Ectodermal cell (in vitro differentiated cells): ENCODE measurements at regions not wholly inside any gene's neighbourhood (a gene's known extent, or its start where the extent isn't known, plus 50 kb on each side); places are given as distances from the start of the nearest gene placed in this dataset.

Experiments used
- H3K27ac ChIP-seq: 2 replicates; pipeline ENCODE4 v1.7.0; 2013; ENCODE audit warnings: mild to moderate bottlenecking, low read depth, low read length; ENCODE audit not compliant: insufficient read depth, poor library complexity, severe bottlenecking
- H3K27me3 ChIP-seq: 2 replicates; pipeline ENCODE4 v1.7.0; 2013; ENCODE audit warnings: mild to moderate bottlenecking, low read length; ENCODE audit not compliant: insufficient read depth, control insufficient read depth, poor library complexity, severe bottlenecking
- H3K36me3 ChIP-seq: one replicate; pipeline ENCODE4 v1.7.0; 2013; ENCODE audit warnings: low read length; ENCODE audit not compliant: control insufficient read depth, insufficient read depth
- H3K4me1 ChIP-seq: one replicate; pipeline ENCODE4 v1.7.0; 2013; ENCODE audit warnings: low read length; ENCODE audit not compliant: control insufficient read depth, insufficient read depth
- H3K4me3 ChIP-seq: 2 replicates; pipeline ENCODE4 v1.7.0; 2013; ENCODE audit warnings: low read depth, low read length, control low read depth; ENCODE audit not compliant: insufficient read depth
- H3K9me3 ChIP-seq: 2 replicates; pipeline ENCODE4 v1.7.0; 2013; ENCODE audit warnings: mild to moderate bottlenecking, low read length, moderate library complexity; ENCODE audit not compliant: control insufficient read depth
- whole genome bisulfite sequencing, 2 experiments: methylation state at CpG; one replicate each; pipeline ENCODE4 v1.1.7; 2013; ENCODE audit warnings: missing lambda C conversion rate in 2 of 2; 5-methylcytosine and 5-hydroxymethylcytosine counted together

GRCh38 chr3:111373239-111373638 is 168.8 kb upstream of the CD96 start:
- Histone ChIP-seq H3K36me3 (no peaks in the 10 kb centered on the region), H3K4me3 (no peak overlapping the region), H3K27me3 (no peaks in the 10 kb centered on the region), H3K4me1 (no peaks in the 10 kb centered on the region), H3K9me3 (no peaks in the 10 kb centered on the region), H3K27ac (no peak overlapping the region)
- WGBS, 2 experiments: 96 to 99% methylated on average over 3 of the region's 3 CpGs

- Histone ChIP-seq H3K4me3 (no peak overlapping the region), H3K27me3 (no peaks in the 10 kb centered on the region), H3K36me3 (no peaks in the 10 kb centered on the region), H3K27ac (no peak overlapping the region), H3K4me1 (no peaks in the 10 kb centered on the region), H3K9me3 (no peaks in the 10 kb centered on the region)
These were observed 168.1 kb upstream of the CD96 start for GRCh38 chr3:111373861-111374260.

- Histone ChIP-seq H3K9me3 (no peaks in the 10 kb centered on the region), H3K36me3 (no peaks in the 10 kb centered on the region), H3K4me1 (no peaks in the 10 kb centered on the region), H3K27ac (no peak overlapping the region), H3K27me3 (no peaks in the 10 kb centered on the region), H3K4me3 (no peak overlapping the region)
- WGBS, 2 experiments: 96 to 99% methylated on average over 4 of the region's 4 CpGs
These were observed 156.0 kb upstream of the CD96 start for GRCh38 chr3:111385971-111386495.

GRCh38 chr3:111392894-111393398 is 149.1 kb upstream of the CD96 start:
- Histone ChIP-seq H3K27ac (no peak overlapping the region), H3K4me3 (no peak overlapping the region), H3K27me3 (no peaks in the 10 kb centered on the region), H3K9me3 (no peaks in the 10 kb centered on the region), H3K4me1 (no peaks in the 10 kb centered on the region), H3K36me3 (no peaks in the 10 kb centered on the region)
- WGBS, 2 experiments: 91 to 95% methylated on average over 2 of the region's 2 CpGs

- H3K4me1 ChIP-seq: no peaks in the 10 kb centered on the region
- 86 to 97% methylated on average over 4 of the region's 4 CpGs for WGBS, 2 experiments
- H3K9me3 ChIP-seq: no peaks in the 10 kb centered on the region
- H3K27ac ChIP-seq: no peak overlapping the region
- no peaks in the 10 kb centered on the region for H3K27me3 ChIP-seq
- no peak overlapping the region for H3K4me3 ChIP-seq
- no peaks in the 10 kb centered on the region for H3K36me3 ChIP-seq
These were observed 129.3 kb upstream of the CD96 start for GRCh38 chr3:111412656-111413055.

GRCh38 chr3:111414531-111414930 is 127.5 kb upstream of the CD96 start:
- H3K27ac ChIP-seq: no peak overlapping the region
- no peaks in the 10 kb centered on the region for H3K27me3 ChIP-seq
- no peak overlapping the region for H3K4me3 ChIP-seq
- no peaks in the 10 kb centered on the region for H3K36me3 ChIP-seq
- peaks cover 7% of the 10 kb centered on the region for H3K4me1 ChIP-seq
- no peaks in the 10 kb centered on the region for H3K9me3 ChIP-seq

- Histone ChIP-seq H3K36me3 (no peaks in the 10 kb centered on the region), H3K4me3 (no peak overlapping the region), H3K4me1 (peaks cover 7% of the 10 kb centered on the region), H3K27ac (no peak overlapping the region), H3K27me3 (no peaks in the 10 kb centered on the region), H3K9me3 (no peaks in the 10 kb centered on the region)
These were observed 127.0 kb upstream of the CD96 start for GRCh38 chr3:111415018-111415417.

GRCh38 chr3:111418391-111418790 is 123.6 kb upstream of the CD96 start:
- WGBS, 2 experiments: 88% methylated on average over 1 of the region's 1 CpG; no CpG with 5 or more reads in 1 of the 2 experiments
- H3K4me1 ChIP-seq: peaks cover 7% of the 10 kb centered on the region
- no peak overlapping the region for H3K4me3 ChIP-seq
- no peaks in the 10 kb centered on the region for H3K36me3 ChIP-seq
- no peak overlapping the region for H3K27ac ChIP-seq
- no peaks in the 10 kb centered on the region for H3K9me3 ChIP-seq
- H3K27me3 ChIP-seq: no peaks in the 10 kb centered on the region

- Histone ChIP-seq H3K27me3 (no peaks in the 10 kb centered on the region), H3K9me3 (no peaks in the 10 kb centered on the region), H3K27ac (no peak overlapping the region), H3K4me1 (no peaks in the 10 kb centered on the region), H3K4me3 (no peak overlapping the region), H3K36me3 (no peaks in the 10 kb centered on the region)
These were observed 113.7 kb upstream of the CD96 start for GRCh38 chr3:111428301-111428700.

GRCh38 chr3:111434941-111435622 is 106.9 kb upstream of the CD96 start:
- H3K4me1 ChIP-seq: no peaks in the 10 kb centered on the region
- WGBS, 2 experiments: 100% methylated on average over 1 to 2 of the region's 3 CpGs
- H3K9me3 ChIP-seq: no peaks in the 10 kb centered on the region
- no peaks in the 10 kb centered on the region for H3K36me3 ChIP-seq
- no peak overlapping the region for H3K4me3 ChIP-seq
- H3K27ac ChIP-seq: no peak overlapping the region
- no peaks in the 10 kb centered on the region for H3K27me3 ChIP-seq
